PC-3 (cell line): ENCODE measurements at regions not wholly inside any gene's neighbourhood (a gene's known extent, or its start where the extent isn't known, plus 50 kb on each side); places are given as distances from the start of the nearest gene placed in this dataset.

Experiments
- EZH2 ChIP-seq: fragments of 300-600 bp; sonication (generic); IDR thresholded peaks from one replicate; pipeline ENCODE4 v1.6.1; 2017; ENCODE audit warnings: antibody characterized with exemption, mild to moderate bottlenecking, low read length; ENCODE audit not compliant: unreplicated experiment
- EZH2phosphoT487 ChIP-seq: fragments of 300-600 bp; sonication (generic); IDR thresholded peaks from 2 replicates; pipeline ENCODE4 v1.6.1; 2018; ENCODE audit warnings: mild to moderate bottlenecking, antibody characterized with exemption, low read length, borderline replicate concordance
- TF ChIP-seq, protein P1 (sequence below): fragments of 300-600 bp; sonication (generic); conservative IDR thresholded peaks from 2 replicates; pipeline ENCODE4 v1.5.1; 2017; ENCODE audit warnings: antibody characterized with exemption, low read depth, mild to moderate bottlenecking, low read length

DNA sequence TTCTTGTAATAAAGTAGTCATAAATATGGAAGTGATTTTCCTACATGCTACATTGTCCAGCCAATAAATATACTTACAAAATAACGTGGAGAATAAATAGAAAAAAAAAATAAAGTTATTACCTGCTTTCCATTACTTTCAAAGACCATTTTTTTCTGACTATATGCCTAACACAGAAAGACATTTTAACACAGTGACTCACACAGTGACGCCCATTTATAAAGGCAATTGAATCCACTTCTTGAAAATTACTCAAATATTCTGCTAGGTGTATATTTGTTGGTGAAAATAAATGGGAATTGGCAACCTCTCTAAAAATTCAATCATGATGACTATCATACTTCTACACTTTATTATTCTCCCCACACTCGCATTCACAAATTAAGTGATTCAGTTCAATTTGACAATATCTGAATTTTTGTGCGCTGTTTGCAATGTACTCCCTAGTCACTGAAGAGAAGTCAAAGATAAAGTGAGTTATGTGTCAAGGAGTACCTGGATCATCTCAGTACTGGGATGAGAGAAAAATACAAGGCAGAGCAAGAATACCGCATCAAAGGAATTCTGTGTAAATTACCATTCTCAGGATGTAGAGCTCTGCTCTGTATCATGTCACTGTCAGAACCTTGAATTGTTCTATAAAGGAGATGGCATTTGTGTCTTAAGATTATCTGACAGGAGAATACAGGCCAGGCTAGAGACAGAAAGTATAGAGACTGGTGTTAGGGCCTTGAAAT lies 642.7 kb downstream of the IPMK start:
- TF ChIP-seq, protein P1, sequence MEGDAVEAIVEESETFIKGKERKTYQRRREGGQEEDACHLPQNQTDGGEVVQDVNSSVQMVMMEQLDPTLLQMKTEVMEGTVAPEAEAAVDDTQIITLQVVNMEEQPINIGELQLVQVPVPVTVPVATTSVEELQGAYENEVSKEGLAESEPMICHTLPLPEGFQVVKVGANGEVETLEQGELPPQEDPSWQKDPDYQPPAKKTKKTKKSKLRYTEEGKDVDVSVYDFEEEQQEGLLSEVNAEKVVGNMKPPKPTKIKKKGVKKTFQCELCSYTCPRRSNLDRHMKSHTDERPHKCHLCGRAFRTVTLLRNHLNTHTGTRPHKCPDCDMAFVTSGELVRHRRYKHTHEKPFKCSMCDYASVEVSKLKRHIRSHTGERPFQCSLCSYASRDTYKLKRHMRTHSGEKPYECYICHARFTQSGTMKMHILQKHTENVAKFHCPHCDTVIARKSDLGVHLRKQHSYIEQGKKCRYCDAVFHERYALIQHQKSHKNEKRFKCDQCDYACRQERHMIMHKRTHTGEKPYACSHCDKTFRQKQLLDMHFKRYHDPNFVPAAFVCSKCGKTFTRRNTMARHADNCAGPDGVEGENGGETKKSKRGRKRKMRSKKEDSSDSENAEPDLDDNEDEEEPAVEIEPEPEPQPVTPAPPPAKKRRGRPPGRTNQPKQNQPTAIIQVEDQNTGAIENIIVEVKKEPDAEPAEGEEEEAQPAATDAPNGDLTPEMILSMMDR: no peak
- no peak for TF ChIP-seq EZH2
- TF ChIP-seq EZH2phosphoT487: no peak
